ENCODE measurements at regions not wholly inside any gene's neighbourhood (a gene's known extent, or its start where the extent isn't known, plus 50 kb on each side); places are given as distances from the start of the nearest gene placed in this dataset.

DNA sequence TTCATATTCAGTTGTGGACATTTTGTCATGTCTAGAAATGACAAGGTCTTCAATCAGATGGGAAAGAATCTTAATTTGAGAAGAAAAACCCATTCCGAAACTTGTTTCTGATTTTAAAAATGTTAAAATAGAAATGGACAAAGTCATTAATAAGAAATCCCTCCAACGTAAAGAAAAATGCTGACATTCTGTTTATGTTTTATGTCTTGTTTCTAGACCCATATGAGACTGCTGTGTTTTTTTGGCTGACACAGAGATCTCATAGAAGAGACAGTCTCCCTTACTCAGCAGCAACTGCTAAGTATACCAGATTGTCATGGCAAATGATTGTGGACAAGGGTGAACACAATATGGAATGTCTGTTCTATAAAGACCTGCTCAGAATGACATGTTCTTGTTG lies 538.5 kb downstream of the ZEB2 start:
- no peaks in the 10 kb centered on the region for H3K27me3 Mint-ChIP-seq
- no peaks in the 10 kb centered on the region for H3K4me1 Mint-ChIP-seq
- DNase-seq (ENCODE audit: low spot score in 2 of 2), result no peak
- H3K4me3 Mint-ChIP-seq, result no peak overlapping the region
- H3K36me3 Mint-ChIP-seq (ENCODE audit: insufficient read depth), result peaks cover 1% of the 10 kb centered on the region
- ATAC-seq (replicated peaks; ENCODE audit: extremely low read depth, poor library complexity, severe bottlenecking), result no peak
- no peaks in the 10 kb centered on the region for H3K9me3 Mint-ChIP-seq
- no peak overlapping the region for H3K27ac Mint-ChIP-seq (ENCODE audit: low read depth)

DNA sequence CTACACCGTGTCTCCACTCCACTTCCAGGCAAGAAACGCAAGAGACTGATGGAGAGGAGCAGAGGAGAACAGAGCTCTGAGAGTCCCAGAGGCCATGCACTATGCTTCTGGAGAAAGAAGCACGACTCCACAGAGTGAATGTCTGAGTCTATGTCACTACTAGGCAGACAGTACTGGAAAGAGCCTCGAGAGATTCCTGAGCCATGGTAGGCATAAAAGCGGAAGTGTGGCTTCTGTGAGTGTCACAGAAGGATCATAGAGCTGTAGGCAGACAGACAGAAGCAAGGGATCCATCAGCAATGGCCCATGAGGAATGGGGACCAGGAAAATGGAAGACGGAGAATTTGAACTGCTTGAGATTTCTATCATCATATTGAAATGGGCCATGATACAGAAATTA lies 542.6 kb downstream of the ZEB2 start:
- no peak overlapping the region for H3K27ac Mint-ChIP-seq (ENCODE audit: low read depth)
- peaks cover 1% of the 10 kb centered on the region for H3K36me3 Mint-ChIP-seq (ENCODE audit: insufficient read depth)
- H3K4me3 Mint-ChIP-seq, result no peak overlapping the region
- H3K27me3 Mint-ChIP-seq, result no peaks in the 10 kb centered on the region
- ATAC-seq (replicated peaks; ENCODE audit: extremely low read depth, poor library complexity, severe bottlenecking), result no peak
- no peaks in the 10 kb centered on the region for H3K9me3 Mint-ChIP-seq
- H3K4me1 Mint-ChIP-seq, result no peaks in the 10 kb centered on the region
- DNase-seq (ENCODE audit: low spot score in 2 of 2), result no peak

DNA sequence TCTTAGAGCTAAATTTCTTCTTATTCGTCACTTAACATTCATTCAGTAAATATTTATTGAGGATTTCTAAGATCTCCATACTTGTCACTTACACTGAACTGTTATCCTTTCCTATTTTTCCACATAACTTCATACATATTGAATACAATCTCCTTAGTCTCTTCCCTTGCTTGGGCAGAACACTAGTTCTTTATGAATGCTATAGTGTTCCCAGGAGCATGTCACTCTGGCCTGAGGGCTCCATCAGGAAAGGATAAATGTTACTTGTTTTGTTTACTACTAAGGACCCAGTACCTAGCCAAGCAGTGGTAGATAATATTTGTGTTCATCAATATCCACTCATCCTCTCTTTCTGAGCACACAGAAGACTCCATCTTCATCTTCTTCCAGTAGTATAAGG lies 544.7 kb downstream of the ZEB2 start:
- no peaks in the 10 kb centered on the region for H3K4me1 Mint-ChIP-seq
- H3K27ac Mint-ChIP-seq (ENCODE audit: low read depth), result no peak overlapping the region
- H3K4me3 Mint-ChIP-seq, result no peak overlapping the region
- DNase-seq (ENCODE audit: low spot score in 2 of 2), result no peak
- no peaks in the 10 kb centered on the region for H3K36me3 Mint-ChIP-seq (ENCODE audit: insufficient read depth)
- ATAC-seq (replicated peaks; ENCODE audit: extremely low read depth, poor library complexity, severe bottlenecking), result no peak
- no peaks in the 10 kb centered on the region for H3K27me3 Mint-ChIP-seq
- no peaks in the 10 kb centered on the region for H3K9me3 Mint-ChIP-seq

DNA sequence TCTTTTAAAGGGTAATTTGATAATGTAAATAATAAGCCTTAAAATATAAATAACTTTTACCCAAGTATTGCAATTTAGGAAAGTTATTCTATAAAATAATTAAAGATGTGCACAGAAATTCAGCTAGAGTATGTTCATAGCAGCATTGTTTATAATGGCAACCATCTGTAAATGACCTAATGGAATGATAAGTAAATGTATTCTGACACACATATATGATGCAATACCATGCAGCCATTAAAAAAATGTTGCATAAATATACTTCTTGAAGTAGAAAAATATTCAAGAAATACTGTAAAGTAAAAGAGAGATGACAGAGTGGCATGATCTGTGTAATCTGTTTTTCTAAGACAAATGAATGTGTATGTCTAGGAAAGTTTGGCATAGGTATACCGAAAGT lies 545.7 kb downstream of the ZEB2 start:
- no peaks in the 10 kb centered on the region for H3K27me3 Mint-ChIP-seq
- H3K4me3 Mint-ChIP-seq, result no peak overlapping the region
- no peak overlapping the region for H3K27ac Mint-ChIP-seq (ENCODE audit: low read depth)
- ATAC-seq (replicated peaks; ENCODE audit: extremely low read depth, poor library complexity, severe bottlenecking) (no peak), DNase-seq (ENCODE audit: low spot score in 2 of 2) (no peak)
- H3K4me1 Mint-ChIP-seq, result no peaks in the 10 kb centered on the region
- H3K36me3 Mint-ChIP-seq (ENCODE audit: insufficient read depth), result no peaks in the 10 kb centered on the region
- H3K9me3 Mint-ChIP-seq, result no peaks in the 10 kb centered on the region

DNA sequence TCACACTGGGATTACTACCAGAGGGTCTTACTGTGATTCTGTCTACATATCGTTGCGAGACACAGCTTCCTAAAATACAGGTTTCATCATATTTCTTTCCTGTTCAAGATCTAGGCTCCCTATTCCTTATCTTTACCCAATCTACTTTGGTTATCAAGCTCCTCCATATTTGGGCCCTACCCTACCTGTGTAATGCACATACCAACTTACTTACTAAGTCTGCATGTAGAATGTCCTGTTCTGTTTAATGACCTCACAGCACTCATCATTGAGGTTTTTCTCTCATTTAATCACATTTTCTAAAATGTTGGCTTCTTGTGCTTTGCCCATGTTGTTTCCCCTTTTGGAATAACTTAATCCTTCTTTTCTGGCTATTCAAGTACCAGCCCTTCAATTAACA lies 551.1 kb downstream of the ZEB2 start:
- Mint-ChIP-seq H3K36me3 (ENCODE audit: insufficient read depth) (no peaks in the 10 kb centered on the region), H3K27ac (ENCODE audit: low read depth) (no peak overlapping the region), H3K4me3 (no peak overlapping the region), H3K9me3 (no peaks in the 10 kb centered on the region), H3K27me3 (no peaks in the 10 kb centered on the region), H3K4me1 (no peaks in the 10 kb centered on the region)
- DNase-seq (ENCODE audit: low spot score in 2 of 2) (no peak), ATAC-seq (replicated peaks; ENCODE audit: extremely low read depth, poor library complexity, severe bottlenecking) (no peak)

DNA sequence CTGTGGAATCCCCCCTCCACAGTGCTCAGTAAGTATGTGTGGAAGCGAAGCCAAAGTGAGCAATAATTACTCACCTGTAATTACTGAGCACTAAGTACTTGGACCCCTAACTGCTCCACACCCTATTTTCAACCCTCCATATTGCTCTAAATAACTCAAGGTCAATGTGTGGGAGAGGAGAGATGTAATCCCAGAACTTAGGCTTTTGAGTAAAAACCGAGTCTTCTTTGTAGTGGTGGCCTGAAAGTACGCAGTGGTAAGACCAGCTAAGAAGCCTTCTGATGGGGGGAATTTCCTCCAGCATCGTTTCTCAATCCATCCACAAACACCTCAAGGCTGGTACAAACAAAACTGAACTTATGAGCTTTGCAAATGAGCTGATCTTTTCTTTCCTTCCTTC lies 551.6 kb downstream of the ZEB2 start:
- Mint-ChIP-seq H3K4me1 (no peaks in the 10 kb centered on the region), H3K9me3 (no peaks in the 10 kb centered on the region), H3K4me3 (no peak overlapping the region), H3K27me3 (no peaks in the 10 kb centered on the region), H3K36me3 (ENCODE audit: insufficient read depth) (no peaks in the 10 kb centered on the region), H3K27ac (ENCODE audit: low read depth) (no peak overlapping the region)
- DNase-seq (ENCODE audit: low spot score in 2 of 2) (no peak), ATAC-seq (replicated peaks; ENCODE audit: extremely low read depth, poor library complexity, severe bottlenecking) (no peak)

DNA sequence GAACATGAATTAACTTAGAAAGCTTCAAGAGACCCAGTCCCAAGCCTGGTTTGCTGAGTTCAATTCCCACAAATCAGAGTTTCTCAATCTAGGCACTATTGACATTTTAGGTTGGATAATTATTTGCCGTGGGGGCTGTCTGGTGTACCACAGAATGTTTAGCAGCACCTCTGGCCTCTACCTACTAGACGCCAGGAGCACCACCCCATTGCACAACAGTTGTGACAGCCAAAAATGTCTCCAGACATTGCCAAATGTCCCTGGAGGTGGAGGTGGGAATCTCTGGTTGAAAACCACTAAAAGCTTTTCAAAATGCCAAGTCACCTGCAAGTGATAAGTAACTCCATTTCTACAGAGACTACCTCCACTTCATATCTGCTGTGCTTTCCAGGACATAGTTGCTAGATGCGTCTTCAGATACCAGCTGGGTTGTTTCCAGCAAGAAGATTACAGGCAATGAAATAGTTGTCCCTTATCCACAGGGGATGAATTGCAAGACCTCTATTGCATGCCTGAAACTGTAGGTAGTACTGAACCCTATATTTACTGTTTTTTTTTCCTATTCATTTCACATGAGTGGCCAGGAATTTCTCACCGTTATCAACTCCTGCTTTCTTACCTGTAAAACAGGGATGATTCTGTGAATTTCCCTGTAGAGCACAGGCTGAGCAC lies 554.3 kb downstream of the ZEB2 start:
- peaks cover 6% of the 10 kb centered on the region for H3K9me3 Mint-ChIP-seq
- no peaks in the 10 kb centered on the region for H3K36me3 Mint-ChIP-seq (ENCODE audit: insufficient read depth)
- no peaks in the 10 kb centered on the region for H3K4me1 Mint-ChIP-seq
- H3K4me3 Mint-ChIP-seq, result no peak overlapping the region
- no peak for DNase-seq (ENCODE audit: low spot score in 2 of 2)
- H3K27ac Mint-ChIP-seq (ENCODE audit: low read depth), result no peak overlapping the region
- ATAC-seq (replicated peaks; ENCODE audit: extremely low read depth, poor library complexity, severe bottlenecking), result no peak
- H3K27me3 Mint-ChIP-seq, result no peaks in the 10 kb centered on the region

DNA sequence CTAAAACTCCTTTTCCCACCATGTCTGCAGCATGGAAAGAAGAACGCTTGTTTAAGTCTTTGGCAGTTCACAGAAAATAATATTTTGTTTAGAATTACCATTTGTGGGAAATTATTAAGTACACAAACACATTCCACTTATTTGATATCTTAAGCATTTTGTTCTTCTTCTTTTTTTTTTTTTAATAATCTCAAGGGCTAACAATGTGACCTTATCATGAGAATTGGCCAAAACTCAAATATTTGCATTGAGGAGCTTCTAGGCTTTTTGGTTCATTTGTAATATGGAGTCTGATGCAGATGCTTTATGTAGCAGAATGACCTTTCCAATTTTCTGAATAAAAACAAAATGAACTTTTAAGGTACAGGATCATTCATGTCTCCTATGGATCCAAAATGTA lies 555.0 kb downstream of the ZEB2 start:
- ATAC-seq (replicated peaks; ENCODE audit: extremely low read depth, poor library complexity, severe bottlenecking) (no peak), DNase-seq (ENCODE audit: low spot score in 2 of 2) (no peak)
- H3K4me1 Mint-ChIP-seq, result no peaks in the 10 kb centered on the region
- no peak overlapping the region for H3K4me3 Mint-ChIP-seq
- H3K27me3 Mint-ChIP-seq, result no peaks in the 10 kb centered on the region
- H3K27ac Mint-ChIP-seq (ENCODE audit: low read depth), result no peak overlapping the region
- peaks cover 13% of the 10 kb centered on the region for H3K9me3 Mint-ChIP-seq
- no peaks in the 10 kb centered on the region for H3K36me3 Mint-ChIP-seq (ENCODE audit: insufficient read depth)

DNA sequence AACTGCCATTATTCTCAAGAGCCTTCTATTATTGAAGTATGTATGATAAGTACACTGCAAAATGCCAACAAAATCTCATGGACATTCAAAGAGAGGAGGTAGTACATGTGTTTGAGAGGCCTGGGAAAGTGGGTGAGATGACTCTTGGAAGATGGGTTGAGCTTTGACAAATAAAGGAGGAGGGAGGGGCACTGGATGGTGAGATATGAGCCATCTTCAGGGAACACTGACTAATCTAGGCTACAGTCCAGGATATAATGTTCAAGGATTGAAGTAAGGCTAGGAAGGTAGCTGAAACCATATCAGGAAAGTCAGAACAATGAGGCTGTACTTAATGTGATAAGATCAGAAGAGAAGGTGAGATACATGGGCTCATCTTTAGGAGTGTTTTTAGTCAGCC lies 559.7 kb downstream of the ZEB2 start:
- Mint-ChIP-seq H3K27ac (ENCODE audit: low read depth) (no peak overlapping the region), H3K4me3 (no peak overlapping the region)

DNA sequence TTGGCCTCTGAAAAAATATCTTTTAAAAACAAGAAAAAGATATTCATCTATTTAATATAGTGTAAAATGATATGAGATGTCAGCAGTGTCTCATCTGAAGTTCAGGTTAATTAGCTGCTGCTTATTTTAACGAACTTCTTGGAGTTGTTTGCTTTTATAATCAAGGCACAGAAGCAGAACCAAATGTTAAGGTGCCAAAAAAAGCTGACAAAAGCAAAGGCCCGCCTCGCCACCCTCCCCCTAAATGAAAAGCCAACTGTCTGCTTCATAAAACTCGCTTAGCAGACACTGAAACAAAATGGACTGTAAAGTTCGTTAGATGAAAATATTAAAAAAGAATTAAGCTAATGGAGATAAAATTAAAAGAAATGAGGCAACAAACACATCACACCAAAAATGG lies 562.6 kb downstream of the ZEB2 start:
- H3K36me3 Mint-ChIP-seq (ENCODE audit: insufficient read depth), result peaks cover 1% of the 10 kb centered on the region
- H3K9me3 Mint-ChIP-seq, result peaks cover 13% of the 10 kb centered on the region
- no peak for DNase-seq (ENCODE audit: low spot score in 2 of 2)
- H3K4me3 Mint-ChIP-seq, result no peak overlapping the region
- no peaks in the 10 kb centered on the region for H3K4me1 Mint-ChIP-seq
- no peak overlapping the region for H3K27ac Mint-ChIP-seq (ENCODE audit: low read depth)
- H3K27me3 Mint-ChIP-seq, result no peaks in the 10 kb centered on the region
- no peak for ATAC-seq (replicated peaks; ENCODE audit: extremely low read depth, poor library complexity, severe bottlenecking)

More for the DNA sequence above, 559.7 kb downstream of the ZEB2 start:
- no peak for DNase-seq (ENCODE audit: low spot score in 2 of 2)
- Mint-ChIP-seq H3K9me3 (peaks cover 13% of the 10 kb centered on the region), H3K36me3 (ENCODE audit: insufficient read depth) (peaks cover 1% of the 10 kb centered on the region), H3K27me3 (no peaks in the 10 kb centered on the region), H3K4me1 (no peaks in the 10 kb centered on the region)
- ATAC-seq (replicated peaks; ENCODE audit: extremely low read depth, poor library complexity, severe bottlenecking), result no peak

DNA sequence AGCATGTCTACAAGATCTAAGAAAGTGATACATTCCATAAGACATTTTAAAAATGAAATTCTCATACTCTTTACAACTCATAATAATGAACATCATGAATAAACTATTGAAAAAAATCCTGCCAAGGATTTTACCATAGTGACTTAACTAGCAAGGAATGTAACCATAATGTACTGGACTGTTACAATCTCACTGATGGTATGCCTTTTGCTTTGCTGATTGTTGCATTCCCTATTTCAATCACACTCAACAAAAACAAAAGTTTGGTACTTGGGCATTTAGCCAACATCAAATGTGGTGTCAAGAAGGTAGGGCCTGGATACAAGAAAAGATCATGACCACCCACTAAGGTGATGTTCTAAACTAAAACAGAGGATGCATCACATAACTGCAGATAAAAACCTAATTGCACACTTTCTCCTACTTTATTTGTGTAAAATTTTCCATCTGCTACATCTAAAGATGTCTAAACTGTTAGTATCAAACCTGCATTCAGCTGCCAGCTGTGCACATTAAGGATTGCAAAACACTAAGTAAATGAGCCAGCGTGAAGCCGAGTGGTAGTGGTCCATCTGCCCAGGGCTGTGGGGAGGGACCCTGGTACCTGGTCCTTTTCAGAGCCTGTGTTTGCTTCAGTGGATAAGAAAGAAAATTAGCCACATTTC lies 564.4 kb downstream of the ZEB2 start:
- Mint-ChIP-seq H3K36me3 (ENCODE audit: insufficient read depth) (peaks cover 1% of the 10 kb centered on the region), H3K9me3 (peaks cover 7% of the 10 kb centered on the region), H3K4me1 (no peaks in the 10 kb centered on the region), H3K27me3 (no peaks in the 10 kb centered on the region), H3K27ac (ENCODE audit: low read depth) (no peak overlapping the region), H3K4me3 (no peak overlapping the region)
- DNase-seq (ENCODE audit: low spot score in 2 of 2), result no peak
- no peak for ATAC-seq (replicated peaks; ENCODE audit: extremely low read depth, poor library complexity, severe bottlenecking)

DNA sequence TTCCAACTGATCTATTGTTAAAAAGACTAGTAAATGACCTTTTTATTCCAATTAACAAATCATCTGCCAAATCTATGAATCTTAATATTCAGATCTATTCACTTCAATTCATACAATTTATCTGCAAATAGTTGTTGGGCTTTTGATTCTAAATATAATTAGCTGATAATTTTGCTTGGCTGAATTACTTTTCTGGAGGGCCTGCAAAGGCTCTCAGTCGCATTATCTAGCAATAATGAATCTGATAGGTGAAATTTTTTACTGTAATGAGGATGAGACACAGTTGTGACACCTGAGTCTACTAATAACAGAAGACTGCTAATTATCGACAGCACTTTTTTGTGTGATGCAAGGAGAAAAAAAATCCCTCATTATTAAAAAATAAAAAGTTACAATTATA lies 565.1 kb downstream of the ZEB2 start:
- Mint-ChIP-seq H3K27me3 (no peaks in the 10 kb centered on the region), H3K9me3 (peaks cover under 1% of the 10 kb centered on the region), H3K4me3 (no peak overlapping the region), H3K27ac (ENCODE audit: low read depth) (no peak overlapping the region), H3K36me3 (ENCODE audit: insufficient read depth) (peaks cover 1% of the 10 kb centered on the region), H3K4me1 (no peaks in the 10 kb centered on the region)
- ATAC-seq (replicated peaks; ENCODE audit: extremely low read depth, poor library complexity, severe bottlenecking), result no peak
- DNase-seq (ENCODE audit: low spot score in 2 of 2), result no peak

DNA sequence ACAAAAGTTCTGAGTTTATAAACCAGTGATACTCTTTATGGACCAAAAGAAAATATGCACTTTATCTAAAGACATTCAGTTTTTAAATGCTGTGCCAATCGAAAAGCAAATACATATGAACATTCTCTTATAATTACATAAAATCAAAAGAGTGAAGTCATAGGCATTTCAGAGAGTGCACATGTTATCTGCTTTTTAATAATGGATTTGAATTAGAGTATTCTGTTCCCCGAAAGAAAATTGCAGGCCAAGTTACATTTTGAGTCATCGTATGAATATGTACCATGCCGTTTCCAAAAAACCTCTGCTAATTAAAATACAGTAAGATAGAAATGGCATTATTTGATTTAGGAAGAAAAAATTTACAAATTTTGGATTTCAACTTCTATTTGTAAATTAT lies 565.7 kb downstream of the ZEB2 start:
- Mint-ChIP-seq H3K4me3 (no peak overlapping the region), H3K27me3 (no peaks in the 10 kb centered on the region), H3K4me1 (no peaks in the 10 kb centered on the region), H3K9me3 (no peaks in the 10 kb centered on the region), H3K36me3 (ENCODE audit: insufficient read depth) (peaks cover 1% of the 10 kb centered on the region), H3K27ac (ENCODE audit: low read depth) (no peak overlapping the region)
- ATAC-seq (replicated peaks; ENCODE audit: extremely low read depth, poor library complexity, severe bottlenecking) (no peak), DNase-seq (ENCODE audit: low spot score in 2 of 2) (no peak)
